ENCODE measurements at regions not wholly inside any gene's neighbourhood (a gene's known extent, or its start where the extent isn't known, plus 50 kb on each side); places are given as distances from the start of the nearest gene placed in this dataset. TPM values are rescaled to one million over a fixed set of nuclear protein-coding genes. Genes with fewer than 3 reads are reported as not detected.

- no peak for TF ChIP-seq CTCF (IDR thresholded peaks at IDR 0.05)
- DNase-seq (ENCODE audit: low spot score) (no peak), ATAC-seq (ENCODE audit: low FRiP score) (no peak)
Observed at GRCh38 chr6:24072038-24072746, 53.8 kb upstream of the NRSN1 start.

GRCh38 chr6:24076011-24076410, 50.0 kb upstream of the NRSN1 start:
- no peak for TF ChIP-seq CTCF (IDR thresholded peaks at IDR 0.05)
- ATAC-seq (ENCODE audit: low FRiP score) (no peak), DNase-seq (ENCODE audit: low spot score) (no peak)

Small RNA genes in the stretch of these regions (small RNA-seq; reads per million reads assigned to genes)
- gene AL133270.1 (not detected), gene RNU6-1060P (not detected), gene SPTLC1P2 (not detected)
